Ovary (tissue), 3 donors: ENCODE measurements at regions not wholly inside any gene's neighbourhood (a gene's known extent, or its start where the extent isn't known, plus 50 kb on each side); places are given as distances from the start of the nearest gene placed in this dataset.

Source experiments
- EP300 ChIP-seq: sonication (generic); formaldehyde crosslinking; IDR thresholded peaks from one replicate; pipeline ENCODE4 v1.6.1; 2017; ENCODE audit warnings: antibody characterized with exemption
- POLR2A ChIP-seq: fragments of 450-650 bp; IDR thresholded peaks from one replicate; pipeline ENCODE4 v1.6.1; 2017; ENCODE audit warnings: antibody characterized with exemption, mild to moderate bottlenecking, moderate library complexity
- TF ChIP-seq, protein P1 (sequence below), 3 donors: fragments of 450-650 bp in 2 of 3; fragments of 200-600 bp in 1 of 3; IDR thresholded peaks; one replicate each; pipeline versions ENCODE4 v1.5.1 to v1.8.0; 2016 to 2022; ENCODE audit warnings: antibody characterized with exemption in 3 of 3, mild to moderate bottlenecking in 1 of 3
- donor health status: DM: no; HTN: no; CAD: no.

DNA sequence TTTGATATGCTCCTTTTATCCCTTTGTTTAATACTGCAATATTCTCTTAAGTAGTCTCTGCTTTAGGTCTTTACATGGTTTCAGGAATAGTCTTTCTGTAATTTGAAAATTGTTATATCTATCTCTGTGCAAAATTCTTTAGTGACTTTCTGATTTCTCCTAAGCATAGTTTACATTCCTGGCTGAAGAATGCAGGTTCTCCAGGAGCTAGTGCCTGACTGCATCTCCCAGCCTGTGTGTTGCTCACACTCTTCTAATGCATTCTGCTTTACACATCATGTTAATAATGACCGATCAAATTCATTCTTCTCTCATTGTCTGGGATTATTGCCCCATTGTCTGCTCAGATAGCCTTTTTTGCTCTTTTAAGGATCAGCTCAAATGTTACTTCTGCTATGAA, 1349.2 kb downstream of the DSC3 start:
- TF ChIP-seq, protein P1, sequence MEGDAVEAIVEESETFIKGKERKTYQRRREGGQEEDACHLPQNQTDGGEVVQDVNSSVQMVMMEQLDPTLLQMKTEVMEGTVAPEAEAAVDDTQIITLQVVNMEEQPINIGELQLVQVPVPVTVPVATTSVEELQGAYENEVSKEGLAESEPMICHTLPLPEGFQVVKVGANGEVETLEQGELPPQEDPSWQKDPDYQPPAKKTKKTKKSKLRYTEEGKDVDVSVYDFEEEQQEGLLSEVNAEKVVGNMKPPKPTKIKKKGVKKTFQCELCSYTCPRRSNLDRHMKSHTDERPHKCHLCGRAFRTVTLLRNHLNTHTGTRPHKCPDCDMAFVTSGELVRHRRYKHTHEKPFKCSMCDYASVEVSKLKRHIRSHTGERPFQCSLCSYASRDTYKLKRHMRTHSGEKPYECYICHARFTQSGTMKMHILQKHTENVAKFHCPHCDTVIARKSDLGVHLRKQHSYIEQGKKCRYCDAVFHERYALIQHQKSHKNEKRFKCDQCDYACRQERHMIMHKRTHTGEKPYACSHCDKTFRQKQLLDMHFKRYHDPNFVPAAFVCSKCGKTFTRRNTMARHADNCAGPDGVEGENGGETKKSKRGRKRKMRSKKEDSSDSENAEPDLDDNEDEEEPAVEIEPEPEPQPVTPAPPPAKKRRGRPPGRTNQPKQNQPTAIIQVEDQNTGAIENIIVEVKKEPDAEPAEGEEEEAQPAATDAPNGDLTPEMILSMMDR (IDR thresholded peaks at IDR 0.05): no peak
- TF ChIP-seq EP300 (no peak), POLR2A (no peak)
